HG03175 (cell line): ENCODE measurements at regions not wholly inside any gene's neighbourhood (a gene's known extent, or its start where the extent isn't known, plus 50 kb on each side); places are given as distances from the start of the nearest gene placed in this dataset.
A peak's percentile ranks its signal among the peaks of the same experiment; 100 is the strongest.
"Not testable (repeated sequence)": the region's sequence is repeated elsewhere in the genome, so short reads cannot be mapped to it uniquely, and the experiment has no call there.

ENCODE experiments used
- ATAC-seq: cut with Tn5 transposase; IDR thresholded peaks from one replicate; pipeline ENCODE4 v1.9.1; 2021; ENCODE audit warnings: mild to moderate bottlenecking, moderate library complexity; ENCODE audit not compliant: unreplicated experiment

DNA sequence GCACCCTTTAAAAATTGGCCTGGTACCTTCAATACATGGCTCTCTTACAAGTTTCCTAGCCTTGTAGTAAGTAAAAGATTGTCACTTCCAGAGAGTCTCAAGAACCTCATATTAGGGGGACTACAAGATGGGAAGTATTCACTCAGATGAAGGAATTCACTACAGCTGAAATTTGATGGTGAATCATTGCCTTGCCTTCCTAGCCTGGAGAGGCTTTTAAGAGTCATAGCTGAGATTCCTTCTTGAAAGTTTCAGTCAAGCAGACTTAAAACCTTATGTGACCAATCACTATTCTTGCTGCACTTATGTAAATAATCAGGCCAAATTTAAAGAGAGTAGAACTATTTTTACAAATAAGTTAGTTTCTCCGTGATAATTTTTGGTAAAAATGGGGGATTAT lies 451.6 kb downstream of the TRHDE start:
- no peak for ATAC-seq

GRCh38 chr12:72729451-72730010 lies 457.4 kb downstream of the TRHDE start:
- ATAC-seq, result no peak

GRCh38 chr12:72734581-72734980 lies 462.4 kb downstream of the TRHDE start:
- no peak for ATAC-seq

- ATAC-seq, result no peak
Observed at GRCh38 chr12:72738811-72739210, 466.6 kb downstream of the TRHDE start.

GRCh38 chr12:72740064-72740463 lies 467.9 kb downstream of the TRHDE start:
- ATAC-seq, result no peak

GRCh38 chr12:72742568-72742967 lies 470.4 kb downstream of the TRHDE start:
- ATAC-seq, result no peak

DNA sequence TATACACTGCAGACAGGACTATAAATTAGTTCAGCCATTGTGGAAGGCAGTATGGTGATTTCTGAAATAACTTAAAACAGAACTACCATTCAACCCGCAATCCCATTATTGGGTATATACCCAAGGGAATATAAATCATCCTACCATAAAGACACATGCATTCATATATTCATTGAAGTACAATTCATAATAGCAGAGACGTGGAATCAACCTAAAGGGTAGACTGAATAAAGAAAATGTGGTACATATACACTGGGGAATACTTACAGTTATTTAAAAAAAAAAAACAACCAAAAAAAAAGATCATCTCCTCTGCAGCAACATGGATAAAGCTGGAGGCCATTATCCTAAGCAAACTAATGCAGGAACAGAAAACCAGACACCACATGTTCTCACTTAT lies 473.9 kb downstream of the TRHDE start:
- no peak for ATAC-seq

GRCh38 chr12:72747111-72747849 lies 475.1 kb downstream of the TRHDE start:
- no peak for ATAC-seq

DNA sequence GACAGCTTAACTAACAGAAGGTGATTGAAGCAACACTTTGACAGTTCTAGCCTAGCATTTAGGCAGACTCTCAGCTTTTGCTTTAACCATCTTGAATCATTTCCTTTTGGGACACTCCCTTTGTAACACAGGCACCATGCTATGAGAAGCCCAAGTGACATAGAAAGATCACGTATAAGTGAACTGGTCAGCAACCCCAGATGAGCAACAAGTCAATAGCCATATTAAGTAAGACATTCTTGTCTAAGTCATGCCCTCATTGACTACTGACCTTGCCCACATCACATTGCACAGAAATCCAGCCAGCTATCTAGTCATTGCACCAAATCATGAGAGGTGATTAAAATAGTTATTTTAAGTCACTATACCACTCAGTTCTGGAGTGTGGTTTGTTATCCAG lies 476.8 kb downstream of the TRHDE start:
- ATAC-seq, result no peak

DNA sequence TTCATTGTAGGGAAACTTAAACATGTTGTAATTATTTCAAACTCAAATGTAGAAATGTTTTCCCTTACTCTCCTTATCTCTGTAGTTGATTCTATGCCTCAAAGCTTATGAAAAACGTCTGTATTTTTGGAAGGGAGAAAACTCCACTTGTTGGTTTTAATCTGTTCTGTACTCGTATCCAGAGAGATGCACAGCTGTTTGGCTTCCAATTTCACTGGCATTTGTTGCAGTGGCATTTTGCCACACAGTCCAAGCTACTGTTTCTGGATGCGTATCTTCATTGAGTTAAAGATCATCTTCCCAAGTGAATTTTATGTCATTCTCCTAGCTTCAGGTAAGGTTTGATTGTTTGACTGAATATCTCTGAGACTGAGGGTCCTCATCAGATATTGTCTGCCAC lies 481.4 kb downstream of the TRHDE start:
- no peak for ATAC-seq

DNA sequence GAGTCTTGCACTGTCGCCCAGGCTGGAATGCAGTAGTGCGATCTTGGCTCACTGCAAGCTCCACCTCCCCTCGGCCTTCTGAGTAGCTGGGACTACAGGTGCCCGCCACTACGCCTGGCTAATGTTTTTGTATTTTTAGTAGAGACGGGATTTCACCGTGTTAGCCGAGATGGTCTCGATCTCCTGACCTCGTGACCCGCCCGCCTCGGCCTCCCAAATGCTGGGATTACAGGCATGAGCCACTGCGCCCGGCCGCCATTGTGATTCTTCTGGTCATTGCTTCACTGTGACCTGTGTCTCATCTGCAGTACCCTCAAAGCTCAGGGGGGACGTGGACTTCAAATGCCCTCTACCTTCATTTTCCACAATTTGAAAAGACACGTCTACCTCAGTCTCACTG lies 481.9 kb downstream of the TRHDE start:
- ATAC-seq, result not testable (repeated sequence)

GRCh38 chr12:72766517-72766916 lies 494.3 kb downstream of the TRHDE start:
- ATAC-seq, result no peak

DNA sequence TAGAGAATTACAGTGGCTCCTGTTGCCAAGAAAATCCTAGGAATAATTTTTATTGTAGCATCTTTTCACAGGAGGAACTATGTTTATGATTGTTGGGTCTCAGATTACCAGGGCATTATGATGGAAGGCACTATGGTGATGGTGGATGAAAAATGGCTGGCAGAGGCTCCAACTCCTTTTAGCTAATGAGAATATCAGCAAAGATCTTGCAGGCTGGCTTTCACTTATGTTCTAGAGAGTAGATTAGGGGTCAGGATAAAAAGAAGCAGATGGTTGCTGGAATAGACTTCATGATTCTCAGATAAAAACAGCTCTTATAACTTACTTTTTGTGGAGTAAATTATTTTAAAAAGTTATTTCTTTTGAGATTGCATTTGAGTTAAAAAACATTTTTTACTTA lies 501.9 kb downstream of the TRHDE start:
- no peak for ATAC-seq

- ATAC-seq, result no peak
Observed at GRCh38 chr12:72777806-72778205, 505.6 kb downstream of the TRHDE start.

- no peak for ATAC-seq
Observed at GRCh38 chr12:72790273-72790672, 518.1 kb downstream of the TRHDE start.

- ATAC-seq, result no peak
Observed at GRCh38 chr12:72792889-72793288, 520.7 kb downstream of the TRHDE start.

GRCh38 chr12:72793796-72794195 lies 521.6 kb downstream of the TRHDE start:
- ATAC-seq, result no peak

GRCh38 chr12:72815421-72815820 lies 543.3 kb downstream of the TRHDE start:
- no peak for ATAC-seq

DNA sequence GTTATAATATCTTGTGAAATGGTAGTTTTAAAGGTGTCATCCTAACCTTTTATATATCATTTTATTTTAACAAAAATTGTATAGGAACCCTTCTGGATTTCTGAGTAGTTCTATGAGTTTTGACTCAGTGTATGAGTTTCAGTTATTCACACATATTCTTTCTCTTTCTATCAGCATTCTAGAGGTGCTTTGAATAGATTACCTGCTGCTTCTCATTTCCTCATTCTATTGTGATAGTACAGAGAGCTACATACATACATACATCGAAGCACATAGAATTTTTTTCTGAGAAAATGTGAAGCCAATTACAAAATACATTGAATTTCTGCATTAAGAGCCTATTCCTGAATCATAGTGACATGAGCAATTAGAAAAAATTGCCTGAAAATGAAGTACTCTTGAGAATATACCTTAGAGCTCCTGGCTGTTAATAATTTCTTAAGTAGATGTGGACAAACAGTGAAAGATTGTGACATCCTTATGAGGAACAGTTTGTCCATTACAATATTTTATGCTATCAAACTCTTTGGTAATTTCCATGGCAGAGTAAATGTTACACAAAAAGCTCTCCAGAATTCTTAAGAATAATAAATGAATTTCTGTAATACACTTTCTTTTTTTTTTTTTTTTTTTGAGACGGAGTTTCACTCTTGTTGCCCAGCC lies 556.6 kb downstream of the TRHDE start:
- ATAC-seq, result peak; percentile 72

DNA sequence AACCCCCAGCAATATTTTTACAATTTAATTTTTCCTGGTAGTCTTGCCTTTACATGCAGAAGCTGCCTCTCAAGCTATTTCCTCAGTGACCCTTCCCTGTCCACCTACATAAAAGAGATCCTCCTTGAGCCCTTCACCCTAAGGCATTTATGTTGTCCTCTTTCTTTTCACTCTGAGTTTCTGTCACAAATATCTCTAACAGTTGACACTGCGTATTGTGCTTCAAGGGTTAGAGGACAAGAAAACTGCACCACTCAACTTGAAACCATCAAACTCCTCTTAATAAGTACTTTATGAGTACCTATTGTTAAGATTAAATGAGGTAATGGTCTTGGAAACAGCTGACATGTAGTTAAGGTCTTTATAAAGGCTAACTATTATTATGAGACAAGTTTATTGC lies 557.7 kb downstream of the TRHDE start:
- no peak for ATAC-seq

DNA sequence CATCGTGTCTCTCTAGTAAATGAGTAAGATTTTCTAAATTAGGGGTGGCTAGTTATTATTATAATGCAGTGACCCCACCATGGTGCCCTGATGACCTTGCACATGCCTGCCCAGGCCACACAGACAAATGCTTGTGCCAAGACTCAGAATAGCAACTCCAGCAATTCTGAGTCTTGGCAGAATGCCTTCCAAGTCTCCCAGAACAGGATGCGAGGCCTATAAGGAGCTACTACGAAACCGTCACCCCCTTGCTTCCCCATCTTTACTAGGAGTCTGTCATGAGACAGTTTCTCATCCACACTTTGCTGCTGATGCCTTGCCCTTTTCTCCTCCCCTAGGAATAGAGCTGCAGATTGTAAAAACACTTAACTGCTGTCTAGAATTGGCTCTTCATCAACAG lies 559.9 kb downstream of the TRHDE start:
- ATAC-seq, result no peak

GRCh38 chr12:72836194-72836593 lies 564.0 kb downstream of the TRHDE start:
- no peak for ATAC-seq
